ENCODE measurements at regions not wholly inside any gene's neighbourhood (a gene's known extent, or its start where the extent isn't known, plus 50 kb on each side); places are given as distances from the start of the nearest gene placed in this dataset.

- TF ChIP-seq EP300 (IDR thresholded peaks at IDR 0.05; ENCODE audit: borderline replicate concordance in 1 of 2, low read depth in 1 of 2, low read length in 1 of 2), result no peak
- TF ChIP-seq CTCF (IDR thresholded peaks at IDR 0.05), result no peak
- TF ChIP-seq TCF12 (IDR thresholded peaks at IDR 0.05), result no peak
- no peak for TF ChIP-seq POLR2AphosphoS5 (IDR thresholded peaks at IDR 0.05; ENCODE audit: low read depth, low read length)
- TF ChIP-seq SIN3A (IDR thresholded peaks at IDR 0.05; ENCODE audit: borderline replicate concordance, low read depth, low read length), result no peak
- no peak for TF ChIP-seq JUND (IDR thresholded peaks at IDR 0.05)
- TF ChIP-seq RCOR1 (IDR thresholded peaks at IDR 0.05; ENCODE audit: low read length), result no peak
- no peak for TF ChIP-seq GABPA (IDR thresholded peaks at IDR 0.05; ENCODE audit: low read depth)
- no peak for TF ChIP-seq EZH2phosphoT487 (IDR thresholded peaks at IDR 0.05; ENCODE audit: borderline replicate concordance, low read depth)
- no peak for TF ChIP-seq RAD21 (IDR thresholded peaks at IDR 0.05; ENCODE audit: low read length)
- TF ChIP-seq ZBTB33 (IDR thresholded peaks at IDR 0.05; ENCODE audit: borderline replicate concordance, low read depth), result no peak
- no peak for TF ChIP-seq IRF3 (IDR thresholded peaks at IDR 0.05; ENCODE audit: low read depth, low read length)
- no peak for TF ChIP-seq FOXM1 (IDR thresholded peaks at IDR 0.05; ENCODE audit: low read depth)
- TF ChIP-seq MXI1 (IDR thresholded peaks at IDR 0.05; ENCODE audit: low read depth, low read length), result no peak
Observed at GRCh38 chr12:115761784-115762183, 515.7 kb downstream of the MED13L start.

Measured in SK-N-SH (cell line).